ENCODE measurements at regions not wholly inside any gene's neighbourhood (a gene's known extent, or its start where the extent isn't known, plus 50 kb on each side); places are given as distances from the start of the nearest gene placed in this dataset.

DNA sequence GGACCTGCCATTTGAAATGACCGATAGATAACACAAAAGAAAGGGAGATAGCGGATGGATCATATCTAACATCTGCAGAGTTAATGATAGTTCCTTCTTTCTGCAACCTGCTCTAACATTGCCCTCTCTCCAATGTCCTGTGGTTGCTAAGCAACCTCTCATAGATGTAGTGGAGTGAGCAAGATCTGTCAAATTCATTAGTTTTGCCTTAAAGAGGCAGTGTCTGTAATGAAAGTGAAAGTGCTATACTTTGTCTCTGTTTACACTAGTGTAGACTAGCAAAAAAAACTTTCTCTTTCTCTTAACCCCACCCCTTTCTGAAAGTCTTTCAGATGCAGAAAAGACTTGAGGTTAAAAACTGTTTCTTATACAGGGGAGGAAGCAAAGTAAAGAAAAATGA lies 1196.9 kb downstream of the SORCS3 start:
- TF ChIP-seq, protein P1, sequence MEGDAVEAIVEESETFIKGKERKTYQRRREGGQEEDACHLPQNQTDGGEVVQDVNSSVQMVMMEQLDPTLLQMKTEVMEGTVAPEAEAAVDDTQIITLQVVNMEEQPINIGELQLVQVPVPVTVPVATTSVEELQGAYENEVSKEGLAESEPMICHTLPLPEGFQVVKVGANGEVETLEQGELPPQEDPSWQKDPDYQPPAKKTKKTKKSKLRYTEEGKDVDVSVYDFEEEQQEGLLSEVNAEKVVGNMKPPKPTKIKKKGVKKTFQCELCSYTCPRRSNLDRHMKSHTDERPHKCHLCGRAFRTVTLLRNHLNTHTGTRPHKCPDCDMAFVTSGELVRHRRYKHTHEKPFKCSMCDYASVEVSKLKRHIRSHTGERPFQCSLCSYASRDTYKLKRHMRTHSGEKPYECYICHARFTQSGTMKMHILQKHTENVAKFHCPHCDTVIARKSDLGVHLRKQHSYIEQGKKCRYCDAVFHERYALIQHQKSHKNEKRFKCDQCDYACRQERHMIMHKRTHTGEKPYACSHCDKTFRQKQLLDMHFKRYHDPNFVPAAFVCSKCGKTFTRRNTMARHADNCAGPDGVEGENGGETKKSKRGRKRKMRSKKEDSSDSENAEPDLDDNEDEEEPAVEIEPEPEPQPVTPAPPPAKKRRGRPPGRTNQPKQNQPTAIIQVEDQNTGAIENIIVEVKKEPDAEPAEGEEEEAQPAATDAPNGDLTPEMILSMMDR (IDR thresholded peaks at IDR 0.05) = no peak
- no peak for TF ChIP-seq POLR2AphosphoS5 (IDR thresholded peaks at IDR 0.05)
- no peak for TF ChIP-seq EP300 (IDR thresholded peaks at IDR 0.05)
